ENCODE measurements at regions not wholly inside any gene's neighbourhood (a gene's known extent, or its start where the extent isn't known, plus 50 kb on each side); places are given as distances from the start of the nearest gene placed in this dataset.

- Histone ChIP-seq H3K9me1 (ENCODE audit: insufficient read depth, low read length) (no peaks in the 10 kb centered on the region), H4K20me1 (ENCODE audit: insufficient read depth, low read length) (no peaks in the 10 kb centered on the region), H3K36me3 (ENCODE audit: control insufficient read depth, insufficient read depth, low read length) (no peaks in the 10 kb centered on the region), H2AK9ac (replicated peaks; ENCODE audit: low read depth, low read length, poor library complexity) (no peak overlapping the region), H3K4me1 (ENCODE audit: control insufficient read depth, insufficient read depth, low read length) (peaks cover 2% of the 10 kb centered on the region; the same call in 1 of the 2 replicates), H2AK5ac (ENCODE audit: low read depth, low read length) (no peak overlapping the region), H2BK120ac (ENCODE audit: low read depth, low read length) (no peak overlapping the region), H3K9me3 (ENCODE audit: control insufficient read depth, insufficient read depth, low read length) (peaks cover 3% of the 10 kb centered on the region; the same call in 1 of the 2 replicates), H4K91ac (ENCODE audit: insufficient read depth, low read depth, low read length) (no peak overlapping the region), H3K23ac (ENCODE audit: low read depth, low read length) (no peak overlapping the region), H3K14ac (replicated peaks; ENCODE audit: low read depth, low read length) (no peak overlapping the region), H3K27me3 (ENCODE audit: control insufficient read depth, insufficient read depth, low read length) (no peaks in the 10 kb centered on the region), H4K5ac (ENCODE audit: low read depth, low read length) (no peak overlapping the region), H3K56ac (ENCODE audit: extremely low read depth, insufficient read depth, low read length) (no peak overlapping the region), H2BK15ac (ENCODE audit: low read depth, low read length) (no peak overlapping the region), H2AFZ (replicated peaks; ENCODE audit: low read length, poor library complexity) (no peak overlapping the region), H4K8ac (ENCODE audit: low read depth in 2 of 2, low read length in 2 of 2) (no peak overlapping the region), H3K18ac (ENCODE audit: low read depth, low read length) (no peak overlapping the region), H3K4me2 (ENCODE audit: low read depth, low read length) (no peak overlapping the region), H3K27ac (ENCODE audit: insufficient read depth, low read length) (no peak overlapping the region), H3K4ac (ENCODE audit: low read depth, low read length) (no peak overlapping the region), H2BK5ac (ENCODE audit: low read depth, low read length, poor library complexity, severe bottlenecking) (no peak overlapping the region), H3K9ac (ENCODE audit: low read depth, low read length) (no peak overlapping the region), H3K79me1 (ENCODE audit: low read depth in 1 of 2, low read length in 2 of 2) (no peaks in the 10 kb centered on the region), H2BK20ac (ENCODE audit: low read depth, low read length) (no peak overlapping the region), H3K4me3 (ENCODE audit: insufficient read depth, low read depth, low read length) (no peak overlapping the region)
- DNase-seq (no peak), ATAC-seq (ENCODE audit: low read depth) (no peak)
- intact Hi-C loops (cut with micrococcal nuclease) (no loop called here), dilution Hi-C loops (cut with HindIII; ENCODE audit: low sequenced_read_pairs, unreplicated experiment) (no loop called here), in situ Hi-C loops (cut with MboI; ENCODE audit: low sequenced_read_pairs) (no loop called here)
- ChIA-PET POLR2A (ENCODE audit: unreplicated experiment) (no interaction called here), CTCF (interaction anchor here (0.6 kb wide), 1 partner anchor 154 kb away, joined by 4 read pairs; no protein-coding TSS in a partner anchor)
- WGBS, 2 experiments (ENCODE audit: extremely low coverage in 2 of 2, insufficient read length in 1 of 2): no CpG with 5 or more reads among the region's 4 CpGs
- TF ChIP-seq MXI1 (IDR thresholded peaks at IDR 0.05; ENCODE audit: borderline replicate concordance, low read depth, low read length) (no peak), RFX5 (IDR thresholded peaks at IDR 0.05; ENCODE audit: low read depth, low read length) (no peak), CEBPB (IDR thresholded peaks at IDR 0.05; ENCODE audit: low read depth, low read length) (no peak), ELK1 (IDR thresholded peaks at IDR 0.05; ENCODE audit: borderline replicate concordance, low read depth, low read length) (no peak), POLR2A (IDR thresholded peaks at IDR 0.05; ENCODE audit: low read depth, low read length) (no peak), NFE2L2 (IDR thresholded peaks at IDR 0.05; ENCODE audit: low read depth, low read length) (no peak), USF2 (IDR thresholded peaks at IDR 0.05; ENCODE audit: low read depth, low read length) (no peak), RAD21 (IDR thresholded peaks at IDR 0.05; ENCODE audit: low read length) (no peak), FOS (IDR thresholded peaks at IDR 0.05; ENCODE audit: low read depth, low read length) (no peak), SMC3 (IDR thresholded peaks at IDR 0.05; ENCODE audit: low read depth, low read length) (no peak), BHLHE40 (IDR thresholded peaks at IDR 0.05; ENCODE audit: low read depth, low read length) (no peak), CTCF (conservative IDR thresholded peaks at IDR 0.05; ENCODE audit: low read depth, low read length) (no peak), CHD1 (IDR thresholded peaks at IDR 0.05; ENCODE audit: low read depth, low read length) (no peak), RCOR1 (IDR thresholded peaks at IDR 0.05; ENCODE audit: insufficient replicate concordance, low read length) (no peak), MAFK (IDR thresholded peaks at IDR 0.05; ENCODE audit: low read depth, low read length) (no peak), MAZ (IDR thresholded peaks at IDR 0.05; ENCODE audit: borderline replicate concordance, low read depth, low read length) (no peak)
- BruUV-seq (replicated peaks): no TSS peak
Measured at GRCh38 chrX:9302381-9302780, 162.5 kb upstream of the TBL1X start.

Measured in IMR-90 (cell line).